ENCODE measurements at regions not wholly inside any gene's neighbourhood (a gene's known extent, or its start where the extent isn't known, plus 50 kb on each side); places are given as distances from the start of the nearest gene placed in this dataset.
"Not testable (repeated sequence)": the region's sequence is repeated elsewhere in the genome, so short reads cannot be mapped to it uniquely, and the experiment has no call there.

DNA sequence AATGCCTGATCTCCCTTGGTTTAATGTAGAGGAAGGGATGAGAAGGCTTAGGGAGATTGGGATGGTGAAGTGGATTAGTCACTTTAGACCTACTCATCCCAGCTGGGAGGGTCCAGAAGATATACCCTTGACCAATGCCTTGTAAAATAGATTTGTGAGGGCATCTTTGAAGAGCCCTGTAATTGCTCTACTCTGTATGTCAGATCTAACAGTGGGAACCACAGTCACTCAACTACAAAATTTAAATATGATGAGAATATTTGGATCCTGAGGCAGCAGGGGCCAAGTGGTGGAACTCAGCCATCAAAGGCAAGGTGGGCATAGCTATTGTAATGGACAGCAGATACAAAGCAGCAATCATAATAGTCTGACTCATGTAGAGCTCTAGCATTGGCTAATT is 1272.9 kb upstream of the CITED2 start:
- in situ Hi-C loops (cut with MboI; ENCODE audit: low sequenced_read_pairs) = not testable (repeated sequence)

GRCh38 chr6:140644017-140644416 is 1269.6 kb upstream of the CITED2 start:
- in situ Hi-C loops (cut with MboI; ENCODE audit: low sequenced_read_pairs) = no loop called here

DNA sequence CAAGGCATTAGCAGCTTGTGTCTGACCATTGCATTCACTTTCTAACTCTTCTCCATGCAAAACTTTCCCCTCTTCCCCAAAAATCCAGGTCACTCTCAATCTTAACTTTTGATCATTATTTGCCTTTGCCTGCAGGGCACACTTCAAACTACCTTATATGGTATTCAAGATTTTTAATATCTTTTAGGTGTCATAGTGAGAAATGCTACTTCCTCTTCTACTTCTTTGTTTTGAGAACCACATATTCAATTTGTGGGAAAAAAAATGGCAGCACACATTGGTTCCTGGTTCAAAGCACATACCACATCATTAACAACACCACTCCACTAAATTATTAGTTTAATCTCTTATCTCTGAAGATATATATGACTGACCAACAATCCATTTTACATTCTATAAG is 1267.0 kb upstream of the CITED2 start:
- in situ Hi-C loops (cut with MboI; ENCODE audit: low sequenced_read_pairs) = no loop called here

DNA sequence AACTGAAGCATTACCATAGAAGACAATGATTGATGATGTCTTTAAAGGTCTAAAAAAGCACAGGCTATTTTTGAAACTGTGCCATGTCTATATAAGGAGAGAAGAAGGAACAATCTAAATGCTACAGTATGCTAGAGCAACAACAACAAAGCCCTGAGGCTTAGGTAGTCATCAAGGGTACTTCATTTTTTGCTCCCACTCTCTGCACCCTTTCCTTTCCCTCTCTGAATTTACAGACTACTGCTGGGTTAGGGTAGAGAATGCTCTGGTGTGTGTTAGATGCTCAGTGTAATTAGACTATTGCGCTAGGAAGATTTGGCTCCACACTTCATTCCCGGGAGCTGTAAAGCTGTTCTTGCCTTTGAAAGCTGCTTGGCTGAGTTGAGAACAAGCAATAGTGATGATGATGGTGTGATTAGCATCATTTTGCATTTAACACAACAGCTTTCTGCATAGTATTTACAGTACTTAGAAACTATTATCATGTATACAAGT is 1262.5 kb upstream of the CITED2 start:
- in situ Hi-C loops (cut with MboI; ENCODE audit: low sequenced_read_pairs) = no loop called here

GRCh38 chr6:140636271-140636907 is 1261.9 kb upstream of the CITED2 start:
- in situ Hi-C loops (cut with MboI; ENCODE audit: low sequenced_read_pairs) = no loop called here

DNA sequence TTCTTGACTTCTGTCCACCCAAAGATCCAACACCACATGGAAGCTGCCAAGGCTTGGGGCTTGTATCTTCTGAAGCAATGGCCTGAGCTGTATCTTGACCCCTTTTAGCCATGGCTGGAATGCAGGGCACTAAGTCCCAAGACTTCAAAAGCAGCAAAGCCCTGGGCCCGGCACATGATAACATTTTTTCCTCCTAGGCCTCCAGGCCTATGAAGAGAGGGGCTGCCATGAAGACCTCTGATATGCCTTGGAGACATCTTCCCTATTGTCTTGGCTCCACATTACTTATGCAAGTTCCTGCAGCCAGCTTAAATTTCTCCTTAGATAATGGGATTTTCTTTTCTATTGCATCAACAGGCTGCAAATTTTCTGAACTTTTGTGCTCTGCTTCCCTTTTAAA is 1252.6 kb upstream of the CITED2 start:
- in situ Hi-C loops (cut with MboI; ENCODE audit: low sequenced_read_pairs) = no loop called here

DNA sequence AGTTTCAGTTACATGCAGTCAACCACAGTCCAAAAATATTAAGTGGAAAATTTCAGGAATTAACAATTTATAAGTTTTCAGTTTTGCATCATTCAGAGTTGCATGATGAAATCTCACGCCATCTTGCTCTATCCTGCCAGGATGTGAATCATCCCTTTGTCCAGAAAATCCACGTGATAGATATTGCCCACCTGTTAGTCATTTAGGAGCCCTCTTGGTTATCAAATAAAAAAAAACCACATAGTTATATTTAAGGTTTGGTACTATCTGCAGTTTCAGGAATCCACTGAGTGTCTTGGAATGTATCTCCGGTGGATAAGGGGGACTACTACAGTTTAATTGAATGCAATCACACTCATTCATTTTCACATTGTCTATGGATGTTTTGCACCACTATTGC is 1249.0 kb upstream of the CITED2 start:
- in situ Hi-C loops (cut with MboI; ENCODE audit: low sequenced_read_pairs) = no loop called here

DNA sequence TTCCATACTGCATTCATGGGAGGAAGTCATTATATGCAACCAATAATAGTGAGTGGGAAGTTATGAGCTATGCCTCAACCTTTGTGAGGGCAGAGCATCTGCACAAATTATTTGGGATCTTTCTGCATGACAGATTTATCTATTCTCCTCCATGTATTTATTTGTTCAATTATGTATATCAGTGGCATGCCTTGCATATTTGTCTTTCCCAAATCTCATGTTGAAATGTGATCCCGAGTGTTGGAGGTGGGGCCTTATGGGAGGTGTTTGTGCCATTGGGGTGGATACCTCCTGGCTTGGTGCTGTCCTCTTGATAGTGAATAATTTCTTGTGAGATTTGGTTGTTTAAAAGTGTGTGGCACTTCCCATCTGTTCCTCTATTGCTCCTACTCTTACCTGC is 1246.0 kb upstream of the CITED2 start:
- in situ Hi-C loops (cut with MboI; ENCODE audit: low sequenced_read_pairs) = no loop called here

GRCh38 chr6:140609956-140610355 is 1235.5 kb upstream of the CITED2 start:
- in situ Hi-C loops (cut with MboI; ENCODE audit: low sequenced_read_pairs) = no loop called here

GRCh38 chr6:140609321-140609720 is 1234.9 kb upstream of the CITED2 start:
- in situ Hi-C loops (cut with MboI; ENCODE audit: low sequenced_read_pairs) = no loop called here

DNA sequence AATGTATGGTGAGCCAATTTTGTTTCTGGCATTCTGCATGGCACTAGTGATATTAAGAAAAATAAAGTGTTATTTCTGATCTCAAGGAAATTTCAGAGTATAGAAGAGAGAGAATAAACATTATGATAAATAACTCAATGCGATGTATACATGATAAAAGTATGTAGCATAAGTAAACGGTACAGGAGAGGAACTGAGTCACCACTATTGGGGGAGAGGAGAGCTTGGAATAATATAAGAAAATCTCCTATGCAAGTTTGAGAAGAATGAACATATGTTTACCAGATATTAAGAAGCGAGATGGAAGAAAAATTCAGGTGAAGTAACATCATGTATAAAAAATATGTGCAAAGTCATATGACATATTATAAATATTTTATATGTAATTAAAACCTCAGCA is 1230.3 kb upstream of the CITED2 start:
- in situ Hi-C loops (cut with MboI; ENCODE audit: low sequenced_read_pairs) = no loop called here

DNA sequence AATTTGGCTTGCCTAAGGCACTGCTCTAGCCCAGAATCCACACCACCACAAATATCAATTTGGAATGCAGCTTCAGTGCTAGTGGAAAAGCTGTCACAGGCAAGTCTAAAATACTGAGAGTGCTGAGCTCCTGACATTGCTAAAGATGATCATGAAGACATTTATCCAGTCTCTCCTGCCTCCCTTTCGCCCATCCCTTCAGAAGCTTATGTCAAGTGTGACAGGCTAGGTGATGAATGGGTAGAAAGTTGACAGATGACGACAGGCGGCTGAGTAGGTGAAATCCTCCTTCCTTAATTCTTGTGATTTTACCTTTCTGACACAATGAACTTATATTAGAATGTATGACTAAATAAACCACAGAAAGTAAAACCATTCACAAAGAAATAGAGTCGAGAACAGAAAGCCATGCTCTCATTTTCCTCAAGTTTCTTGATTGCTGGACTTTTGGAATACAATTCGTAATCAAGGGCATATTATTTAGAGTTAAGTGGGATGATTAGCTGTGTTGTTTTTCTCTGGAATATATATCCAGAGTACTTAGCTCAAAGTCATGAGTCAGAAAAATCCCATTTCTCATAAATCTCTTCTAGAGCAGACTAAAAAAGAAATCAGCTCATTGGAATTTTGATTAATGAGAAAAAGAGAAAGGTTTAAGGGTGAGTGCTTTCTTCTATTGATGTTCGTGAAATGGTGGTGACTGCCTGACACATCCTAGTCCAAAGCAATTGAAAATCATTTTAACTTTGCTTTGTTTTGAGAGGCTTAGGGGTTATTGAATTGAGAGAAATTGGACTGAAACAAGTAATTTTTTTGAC is 1228.2 kb upstream of the CITED2 start:
- in situ Hi-C loops (cut with MboI; ENCODE audit: low sequenced_read_pairs) = no loop called here

DNA sequence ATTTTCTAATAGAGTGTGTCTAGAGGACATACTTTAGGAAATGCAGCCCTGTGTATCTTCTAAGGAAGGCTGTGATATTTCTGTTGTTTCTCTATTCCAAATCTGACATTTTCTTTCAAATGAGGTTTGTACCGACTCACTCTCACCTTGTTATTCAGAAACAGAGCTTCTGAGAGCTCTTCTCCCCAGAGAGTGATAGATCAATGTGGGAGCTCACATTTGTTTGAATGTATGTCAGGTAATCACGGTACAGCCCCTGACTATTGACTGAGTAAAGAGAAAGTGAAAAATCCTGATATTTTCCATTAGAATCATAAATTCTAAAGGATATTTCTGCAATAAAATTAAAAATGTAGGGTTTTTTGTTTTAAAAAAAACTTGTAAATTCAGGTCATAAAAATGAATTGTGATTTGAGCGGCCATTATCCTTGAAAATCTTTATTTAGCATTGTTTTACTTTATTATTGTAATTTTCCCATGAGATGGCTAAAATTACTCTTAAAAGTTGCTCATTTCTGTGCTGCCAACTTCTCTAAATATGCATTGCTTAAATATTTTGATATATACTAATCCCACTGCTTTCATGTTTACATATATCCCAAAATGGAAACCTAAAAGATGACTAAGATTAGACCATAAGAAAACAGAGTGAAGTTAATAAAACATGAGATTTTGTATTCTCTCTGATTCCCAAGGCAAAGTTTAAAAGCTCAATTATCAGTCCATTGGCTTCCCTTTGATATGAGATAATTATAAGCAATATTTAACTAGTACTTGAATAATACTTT is 1226.8 kb upstream of the CITED2 start:
- in situ Hi-C loops (cut with MboI; ENCODE audit: low sequenced_read_pairs) = no loop called here

DNA sequence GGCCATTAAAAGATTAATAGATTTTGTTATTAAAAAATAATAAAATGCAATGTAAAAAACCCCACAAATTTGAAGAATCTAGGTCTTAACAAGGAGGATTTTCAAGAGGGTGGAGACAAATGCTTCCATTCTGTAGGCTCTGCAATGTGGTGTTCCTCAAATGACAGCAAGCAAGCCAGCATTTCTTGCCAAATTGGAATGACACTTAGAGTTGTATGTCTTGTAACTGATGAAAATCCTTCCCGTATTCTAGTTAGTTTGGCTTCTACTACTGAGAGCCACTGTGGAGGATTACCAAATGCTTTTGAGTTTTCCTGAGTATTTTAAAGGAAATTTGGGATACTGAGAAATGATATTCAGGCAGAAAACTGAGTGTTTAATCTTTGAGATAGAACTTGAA is 1225.5 kb upstream of the CITED2 start:
- in situ Hi-C loops (cut with MboI; ENCODE audit: low sequenced_read_pairs) = no loop called here

DNA sequence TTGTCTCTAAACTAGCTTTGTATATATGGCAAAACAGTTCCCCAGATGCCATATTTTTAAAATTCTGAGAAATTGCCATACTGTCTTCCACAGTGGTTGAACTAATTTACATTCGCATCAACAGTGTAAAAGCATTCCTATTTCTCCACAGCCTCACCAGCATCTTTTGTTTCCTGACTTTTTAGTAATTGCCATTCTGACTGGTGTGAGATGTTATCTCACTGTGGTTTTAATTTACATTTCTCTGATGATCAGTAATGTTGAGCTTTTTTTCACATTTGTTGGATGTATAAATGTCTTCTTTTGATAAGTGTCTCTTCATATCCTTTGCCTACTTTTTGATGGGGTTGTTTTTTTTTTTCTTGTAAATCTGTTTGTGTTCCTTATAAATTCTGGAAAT is 1222.7 kb upstream of the CITED2 start:
- in situ Hi-C loops (cut with MboI; ENCODE audit: low sequenced_read_pairs) = no loop called here

- in situ Hi-C loops (cut with MboI; ENCODE audit: low sequenced_read_pairs) = no loop called here
Observed at GRCh38 chr6:140594806-140595128, 1220.3 kb upstream of the CITED2 start.

DNA sequence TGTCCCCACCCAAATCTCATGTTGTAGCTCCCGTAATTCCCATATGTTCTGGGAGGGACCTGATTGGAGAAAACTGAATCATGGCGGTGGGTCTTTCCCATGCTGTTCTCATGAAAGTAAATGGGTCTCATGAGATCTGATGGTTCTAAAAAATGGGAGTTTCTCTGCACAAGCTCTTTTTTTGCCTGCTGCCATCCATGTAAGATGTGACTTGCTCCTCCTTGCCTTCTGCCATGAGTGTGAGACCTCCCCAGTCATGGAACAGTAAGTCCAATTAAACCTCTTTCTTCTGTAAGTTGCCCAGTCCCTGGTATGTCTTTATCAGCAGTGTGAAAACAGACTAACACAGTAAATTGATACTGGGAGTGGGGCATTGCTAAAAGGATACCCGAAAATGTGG is 1218.4 kb upstream of the CITED2 start:
- in situ Hi-C loops (cut with MboI; ENCODE audit: low sequenced_read_pairs) = no loop called here

- in situ Hi-C loops (cut with MboI; ENCODE audit: low sequenced_read_pairs) = no loop called here
Observed at GRCh38 chr6:140590641-140591040, 1216.2 kb upstream of the CITED2 start.

DNA sequence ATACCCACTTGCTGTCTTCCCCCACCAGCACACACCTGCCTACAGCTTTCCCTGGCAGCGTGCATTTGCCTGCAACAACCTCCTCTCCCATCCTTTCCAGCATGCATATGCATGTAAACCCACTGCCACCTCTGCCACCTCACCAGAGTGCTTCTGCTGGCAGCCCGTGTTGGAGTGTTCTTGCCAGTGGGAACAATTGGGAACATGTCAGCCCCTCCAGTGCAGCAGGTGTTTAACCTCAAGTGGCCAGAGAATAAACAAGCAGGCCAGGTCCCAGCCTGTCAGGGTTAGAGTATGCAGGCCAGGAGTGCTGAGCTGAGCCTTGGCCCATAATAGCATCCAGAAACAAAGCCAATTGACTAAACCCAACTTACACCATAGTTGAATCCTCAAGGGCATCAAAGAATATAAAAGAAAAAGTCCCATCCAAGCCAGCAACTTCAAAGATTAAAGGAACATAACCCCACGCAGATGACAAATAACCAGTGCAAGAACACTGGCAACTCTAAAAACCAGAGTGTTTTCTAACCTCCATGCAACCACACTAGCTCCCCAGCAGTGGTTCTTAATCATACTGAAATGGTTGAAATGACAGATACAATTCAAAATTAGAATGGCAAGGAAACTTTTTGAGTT is 1212.1 kb upstream of the CITED2 start:
- in situ Hi-C loops (cut with MboI; ENCODE audit: low sequenced_read_pairs) = no loop called here

GRCh38 chr6:140581601-140582000 is 1207.2 kb upstream of the CITED2 start:
- in situ Hi-C loops (cut with MboI; ENCODE audit: low sequenced_read_pairs) = no loop called here

- in situ Hi-C loops (cut with MboI; ENCODE audit: low sequenced_read_pairs) = no loop called here
Observed at GRCh38 chr6:140579918-140580317, 1205.5 kb upstream of the CITED2 start.
